ENCODE measurements at regions not wholly inside any gene's neighbourhood (a gene's known extent, or its start where the extent isn't known, plus 50 kb on each side); places are given as distances from the start of the nearest gene placed in this dataset.

GRCh38 chr2:195001924-195002323 lies 655.1 kb upstream of the SLC39A10 start:
- no peaks in the 10 kb centered on the region for H3K9me3 Mint-ChIP-seq (ENCODE audit: unreplicated experiment)
- Histone ChIP-seq H3K27me3 (ENCODE audit: insufficient read depth, low read length) (no peaks in the 10 kb centered on the region), H3K4me1 (ENCODE audit: insufficient read depth, low read length) (no peaks in the 10 kb centered on the region), H3K4me3 (ENCODE audit: insufficient read depth, low read depth, low read length) (no peak overlapping the region), H3K27ac (ENCODE audit: low read depth, low read length) (no peak overlapping the region), H4K20me1 (ENCODE audit: insufficient read depth, low read length) (no peaks in the 10 kb centered on the region), H3K36me3 (ENCODE audit: insufficient read depth, low read length) (no peaks in the 10 kb centered on the region), H3K4me2 (ENCODE audit: low read length) (no peak overlapping the region), H2AFZ (ENCODE audit: low read depth, low read length) (no peak overlapping the region), H3K9me3 (ENCODE audit: insufficient read depth, low read depth, low read length) (no peaks in the 10 kb centered on the region), H3K79me2 (ENCODE audit: insufficient read depth, low read length) (no peaks in the 10 kb centered on the region), H3K9ac (ENCODE audit: low read length) (no peak overlapping the region)
- TF ChIP-seq CTCF (IDR thresholded peaks at IDR 0.05; ENCODE audit: insufficient read depth, low read depth, low read length): no peak
- no peak overlapping the region for H3K27ac Mint-ChIP-seq (ENCODE audit: unreplicated experiment)
- DNase-seq (ENCODE audit: low read depth) (no peak), FAIRE-seq (no peak)
- H3K27me3 Mint-ChIP-seq (ENCODE audit: low read depth, unreplicated experiment): no peaks in the 10 kb centered on the region
- H3K4me1 Mint-ChIP-seq (ENCODE audit: low read depth, unreplicated experiment): no peaks in the 10 kb centered on the region
- H3K36me3 Mint-ChIP-seq (ENCODE audit: low read depth, unreplicated experiment): no peaks in the 10 kb centered on the region
- H3K4me3 Mint-ChIP-seq (ENCODE audit: unreplicated experiment): no peak overlapping the region

- no peak for FAIRE-seq
- Histone ChIP-seq H3K36me3 (ENCODE audit: insufficient read depth, low read length) (no peaks in the 10 kb centered on the region), H3K27me3 (ENCODE audit: insufficient read depth, low read length) (no peaks in the 10 kb centered on the region), H3K4me3 (ENCODE audit: insufficient read depth, low read depth, low read length) (no peak overlapping the region), H3K4me2 (ENCODE audit: low read length) (no peak overlapping the region), H3K9ac (ENCODE audit: low read length) (no peak overlapping the region), H2AFZ (ENCODE audit: low read depth, low read length) (no peak overlapping the region), H3K4me1 (ENCODE audit: insufficient read depth, low read length) (no peaks in the 10 kb centered on the region), H3K79me2 (ENCODE audit: insufficient read depth, low read length) (no peaks in the 10 kb centered on the region), H4K20me1 (ENCODE audit: insufficient read depth, low read length) (no peaks in the 10 kb centered on the region), H3K27ac (ENCODE audit: low read depth, low read length) (no peak overlapping the region), H3K9me3 (ENCODE audit: insufficient read depth, low read depth, low read length) (no peaks in the 10 kb centered on the region)
- H3K9me3 Mint-ChIP-seq (ENCODE audit: unreplicated experiment): no peaks in the 10 kb centered on the region
- H3K27ac Mint-ChIP-seq (ENCODE audit: unreplicated experiment): no peak overlapping the region
- DNase-seq (ENCODE audit: low read depth): no peak
- H3K36me3 Mint-ChIP-seq (ENCODE audit: low read depth, unreplicated experiment): no peaks in the 10 kb centered on the region
- H3K27me3 Mint-ChIP-seq (ENCODE audit: low read depth, unreplicated experiment): no peaks in the 10 kb centered on the region
- H3K4me1 Mint-ChIP-seq (ENCODE audit: low read depth, unreplicated experiment): no peaks in the 10 kb centered on the region
- no peak for TF ChIP-seq CTCF (IDR thresholded peaks at IDR 0.05; ENCODE audit: insufficient read depth, low read depth, low read length)
- no peak for TF ChIP-seq EZH2 (IDR thresholded peaks at IDR 0.05; ENCODE audit: insufficient read depth, low read length)
- no peak overlapping the region for H3K4me3 Mint-ChIP-seq (ENCODE audit: unreplicated experiment)
Observed at GRCh38 chr2:194999771-195000170, 657.3 kb upstream of the SLC39A10 start.

DNA sequence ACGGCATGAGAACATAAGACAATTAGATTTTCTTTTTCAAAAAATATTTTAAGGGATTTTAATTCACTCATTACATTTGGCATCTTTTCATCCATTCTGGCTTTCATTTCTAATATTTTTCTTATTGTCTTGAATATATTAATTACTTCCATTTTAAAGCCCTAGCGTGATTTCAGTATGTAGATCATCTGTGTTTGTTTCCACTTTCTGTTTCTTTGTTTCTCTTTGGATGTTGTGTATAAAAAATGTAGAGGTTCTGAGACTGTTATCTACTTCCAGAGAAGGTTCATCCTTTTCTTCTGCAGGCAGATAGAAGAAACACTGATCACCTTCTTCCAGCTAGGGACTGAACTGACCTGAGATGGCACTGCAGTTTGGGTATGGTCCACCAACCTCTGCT lies 664.4 kb upstream of the SLC39A10 start:
- H3K4me3 Mint-ChIP-seq (ENCODE audit: unreplicated experiment): no peak overlapping the region
- Histone ChIP-seq H3K27ac (ENCODE audit: low read depth, low read length) (no peak overlapping the region), H3K9ac (ENCODE audit: low read length) (no peak overlapping the region), H3K4me3 (ENCODE audit: insufficient read depth, low read depth, low read length) (no peak overlapping the region), H3K27me3 (ENCODE audit: insufficient read depth, low read length) (no peaks in the 10 kb centered on the region), H3K4me1 (ENCODE audit: insufficient read depth, low read length) (no peaks in the 10 kb centered on the region), H3K4me2 (ENCODE audit: low read length) (no peak overlapping the region), H3K36me3 (ENCODE audit: insufficient read depth, low read length) (no peaks in the 10 kb centered on the region), H3K9me3 (ENCODE audit: insufficient read depth, low read depth, low read length) (no peaks in the 10 kb centered on the region), H4K20me1 (ENCODE audit: insufficient read depth, low read length) (no peaks in the 10 kb centered on the region), H2AFZ (ENCODE audit: low read depth, low read length) (no peak overlapping the region), H3K79me2 (ENCODE audit: insufficient read depth, low read length) (no peaks in the 10 kb centered on the region)
- no peak for FAIRE-seq
- no peaks in the 10 kb centered on the region for H3K27me3 Mint-ChIP-seq (ENCODE audit: low read depth, unreplicated experiment)
- TF ChIP-seq CTCF (IDR thresholded peaks at IDR 0.05; ENCODE audit: insufficient read depth, low read depth, low read length): no peak
- TF ChIP-seq EZH2 (IDR thresholded peaks at IDR 0.05; ENCODE audit: insufficient read depth, low read length): no peak
- no peaks in the 10 kb centered on the region for H3K36me3 Mint-ChIP-seq (ENCODE audit: low read depth, unreplicated experiment)
- no peak for DNase-seq (ENCODE audit: low read depth)
- peaks cover 2% of the 10 kb centered on the region for H3K4me1 Mint-ChIP-seq (ENCODE audit: low read depth, unreplicated experiment)
- no peak overlapping the region for H3K27ac Mint-ChIP-seq (ENCODE audit: unreplicated experiment)
- no peaks in the 10 kb centered on the region for H3K9me3 Mint-ChIP-seq (ENCODE audit: unreplicated experiment)
